GM18858 (cell line): ENCODE measurements at regions not wholly inside any gene's neighbourhood (a gene's known extent, or its start where the extent isn't known, plus 50 kb on each side); places are given as distances from the start of the nearest gene placed in this dataset.
"Not testable (repeated sequence)": the region's sequence is repeated elsewhere in the genome, so short reads cannot be mapped to it uniquely, and the experiment has no call there.

Experiments used
- ATAC-seq: cut with Tn5 transposase; IDR thresholded peaks from one replicate; pipeline ENCODE4 v1.9.1; 2021; ENCODE audit not compliant: unreplicated experiment

GRCh38 chr4:135114079-135114478, 912.5 kb upstream of the PABPC4L start:
- ATAC-seq, result no peak

DNA sequence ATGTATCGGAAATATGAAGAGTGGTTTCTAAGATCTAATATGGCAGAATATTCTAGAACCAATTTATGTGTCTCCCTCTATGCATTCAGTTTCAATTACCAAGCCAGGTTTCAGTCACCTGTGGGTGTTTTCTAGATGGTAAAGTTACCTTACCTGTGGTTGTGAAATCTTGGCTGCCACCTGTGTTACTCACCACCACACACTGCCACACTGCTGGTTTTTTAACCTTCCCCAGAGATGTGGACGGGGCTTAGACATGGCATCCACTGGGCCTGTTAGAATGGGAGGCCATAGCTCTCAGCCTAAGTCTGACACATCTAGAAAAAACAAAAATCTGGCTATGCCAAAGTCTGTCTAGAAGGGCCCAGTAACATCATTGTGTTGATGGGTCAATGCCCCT, 896.5 kb upstream of the PABPC4L start:
- no peak for ATAC-seq

GRCh38 chr4:135073389-135073788, 871.8 kb upstream of the PABPC4L start:
- ATAC-seq, result no peak

- ATAC-seq, result no peak
These were observed 871.0 kb upstream of the PABPC4L start for GRCh38 chr4:135072553-135072952.

DNA sequence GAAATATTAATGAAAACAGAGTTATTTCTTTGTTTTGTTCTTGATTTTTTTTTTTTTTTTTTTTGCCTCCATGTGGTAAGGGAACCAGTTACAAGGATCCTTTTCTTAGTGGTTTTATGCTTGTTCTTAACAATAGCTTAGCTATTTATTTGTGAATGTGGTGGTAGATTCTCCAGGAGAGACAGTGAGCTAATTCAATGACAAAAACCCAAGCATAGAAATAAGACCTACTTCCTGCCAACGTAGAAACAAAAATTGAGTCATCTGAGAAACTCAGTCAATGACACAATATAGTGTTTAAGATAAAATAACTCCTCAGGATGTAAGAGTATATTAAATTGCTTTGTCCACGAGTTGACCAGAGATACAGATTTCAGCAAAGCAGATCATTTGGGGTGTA, 863.8 kb upstream of the PABPC4L start:
- no peak for ATAC-seq

- no peak for ATAC-seq
These were observed 848.6 kb upstream of the PABPC4L start for GRCh38 chr4:135050086-135050717.

GRCh38 chr4:135032670-135033069, 831.1 kb upstream of the PABPC4L start:
- ATAC-seq, result no peak

DNA sequence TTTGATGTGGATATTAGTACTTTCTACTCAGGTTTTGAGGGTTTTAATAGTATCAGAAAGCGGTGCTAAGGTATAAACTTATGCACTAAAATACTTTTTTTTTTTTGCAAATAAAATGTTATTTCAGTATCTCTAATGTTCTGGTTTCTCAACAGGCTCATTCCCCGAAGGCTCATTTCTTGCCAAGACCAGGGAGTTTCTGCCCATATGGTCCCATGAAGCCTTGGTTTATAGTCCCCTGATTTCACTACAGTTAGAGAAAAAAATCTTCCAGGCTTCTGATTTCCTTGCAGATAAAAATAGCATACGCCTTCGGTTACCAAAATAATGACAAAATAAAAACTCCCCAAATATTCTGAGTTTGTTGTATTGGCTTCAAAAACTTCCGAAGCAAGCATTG, 814.2 kb upstream of the PABPC4L start:
- no peak for ATAC-seq

GRCh38 chr4:135007400-135007799, 805.8 kb upstream of the PABPC4L start:
- no peak for ATAC-seq

DNA sequence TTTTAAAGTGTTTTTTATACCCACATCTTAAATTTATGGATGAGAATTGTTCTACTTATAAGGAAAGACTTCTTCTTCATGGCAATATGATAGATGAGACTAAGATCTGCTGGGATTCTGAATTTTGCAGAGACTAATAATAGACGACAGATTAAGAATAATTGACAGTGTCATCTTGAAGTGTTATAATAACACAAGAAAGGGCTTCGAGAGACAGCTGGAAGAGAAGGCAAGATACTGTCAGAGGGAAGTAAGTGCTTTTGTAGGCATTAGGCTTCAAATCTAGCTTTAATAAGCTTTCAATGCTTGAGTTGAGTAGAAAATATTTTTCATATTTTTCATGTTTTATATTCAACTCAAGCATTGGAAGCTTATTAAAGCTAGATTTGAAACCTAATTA, 797.6 kb upstream of the PABPC4L start:
- no peak for ATAC-seq

DNA sequence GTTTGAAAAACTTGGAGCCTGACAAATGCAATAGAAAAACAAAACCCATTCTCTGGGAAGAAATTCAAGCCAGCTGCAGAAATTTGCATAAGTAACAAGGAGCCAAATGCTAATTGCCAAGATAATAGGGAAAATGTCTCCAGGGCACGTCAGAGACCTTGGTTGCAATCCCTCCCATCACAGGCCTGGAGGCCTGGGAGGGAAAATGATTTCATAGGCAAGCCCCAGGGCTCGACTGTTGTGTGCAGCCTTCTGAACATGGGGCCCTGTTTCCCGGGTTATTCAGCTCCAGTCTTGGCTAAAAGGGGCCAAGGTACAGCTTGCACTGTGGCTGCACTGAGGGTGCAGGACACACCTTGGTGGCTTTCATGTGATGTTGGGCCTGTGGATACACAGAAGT, 760.4 kb upstream of the PABPC4L start:
- ATAC-seq, result no peak

DNA sequence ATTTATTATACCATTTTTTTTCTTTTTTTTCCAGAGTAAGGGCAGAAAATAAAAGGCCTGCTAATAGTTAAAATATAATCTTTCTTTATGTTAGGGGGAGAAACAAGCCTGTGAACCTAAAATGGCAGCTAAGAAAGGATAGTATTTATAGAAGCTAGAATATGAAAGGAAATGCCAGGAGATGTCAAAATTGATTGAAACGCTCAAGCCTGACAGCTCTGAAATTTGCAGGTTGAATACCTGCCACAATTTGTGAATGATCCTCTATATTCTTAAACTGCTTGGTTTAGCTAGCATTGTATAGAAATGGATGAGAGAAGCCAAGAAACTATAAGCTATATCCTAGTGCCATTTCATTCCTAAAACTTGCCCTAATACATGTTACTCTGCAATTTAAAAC, 757.3 kb upstream of the PABPC4L start:
- ATAC-seq, result no peak

- ATAC-seq, result no peak
These were observed 753.5 kb upstream of the PABPC4L start for GRCh38 chr4:134955059-134955458.

DNA sequence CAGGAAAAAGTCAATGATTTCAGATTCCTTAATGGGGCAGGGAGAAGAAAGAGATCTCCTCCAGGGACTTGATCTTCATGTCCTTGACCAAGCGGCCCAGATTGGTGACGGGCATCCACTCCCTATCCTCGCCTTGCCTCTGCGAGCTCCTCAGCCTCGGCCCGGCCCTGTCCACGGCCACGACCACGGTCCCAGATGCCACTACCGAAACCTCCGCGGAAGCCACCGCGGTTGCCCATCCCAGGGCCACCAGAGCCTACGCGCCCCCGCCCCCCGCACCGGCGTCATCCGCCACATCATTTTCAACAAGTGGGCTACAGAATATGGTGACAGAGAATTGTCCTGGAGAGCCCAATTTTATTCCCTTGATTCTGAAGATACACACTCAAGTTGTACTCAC, 751.2 kb upstream of the PABPC4L start:
- ATAC-seq, result no peak

- ATAC-seq, result no peak
These were observed 750.7 kb upstream of the PABPC4L start for GRCh38 chr4:134952305-134952704.

- no peak for ATAC-seq
These were observed 746.6 kb upstream of the PABPC4L start for GRCh38 chr4:134948110-134948642.

DNA sequence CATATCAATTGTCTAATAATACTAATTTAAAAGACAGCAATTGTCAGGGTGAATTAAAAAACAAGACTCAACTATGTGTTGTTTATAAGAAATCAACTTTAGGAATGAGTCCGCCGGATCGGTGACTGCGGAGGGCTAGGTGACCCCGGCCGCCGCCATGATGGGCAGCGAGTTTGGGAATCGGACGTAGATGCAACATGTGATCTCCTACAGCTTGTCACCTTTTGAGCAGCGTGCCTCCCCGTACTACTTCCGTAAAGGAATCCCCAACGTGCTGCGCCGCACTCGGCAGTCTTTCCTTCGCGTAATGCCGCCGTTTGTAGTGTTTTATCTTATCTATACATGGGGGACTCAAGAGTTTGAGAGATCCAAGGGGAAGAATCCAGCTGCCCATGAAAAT, 742.5 kb upstream of the PABPC4L start:
- no peak for ATAC-seq

DNA sequence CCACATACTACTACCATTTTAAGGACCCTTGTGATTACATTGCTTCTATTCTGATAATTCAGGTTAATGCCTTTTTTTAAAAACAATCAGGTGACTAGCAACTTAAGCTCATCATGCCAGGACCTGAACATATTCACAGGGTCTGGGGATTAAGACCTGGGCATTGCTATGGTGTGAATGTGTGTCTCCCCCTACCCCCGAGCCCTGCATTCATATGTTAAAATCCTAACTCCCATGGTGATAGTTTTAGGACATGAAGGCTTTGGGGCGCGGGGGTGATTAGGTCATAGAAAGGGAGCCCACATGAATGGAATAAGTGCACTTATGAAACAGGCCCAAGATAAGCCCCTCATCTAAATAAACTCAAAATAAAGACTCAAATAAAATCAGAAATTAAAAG, 734.4 kb upstream of the PABPC4L start:
- ATAC-seq, result no peak

- no peak for ATAC-seq
These were observed 733.7 kb upstream of the PABPC4L start for GRCh38 chr4:134935320-134935719.

DNA sequence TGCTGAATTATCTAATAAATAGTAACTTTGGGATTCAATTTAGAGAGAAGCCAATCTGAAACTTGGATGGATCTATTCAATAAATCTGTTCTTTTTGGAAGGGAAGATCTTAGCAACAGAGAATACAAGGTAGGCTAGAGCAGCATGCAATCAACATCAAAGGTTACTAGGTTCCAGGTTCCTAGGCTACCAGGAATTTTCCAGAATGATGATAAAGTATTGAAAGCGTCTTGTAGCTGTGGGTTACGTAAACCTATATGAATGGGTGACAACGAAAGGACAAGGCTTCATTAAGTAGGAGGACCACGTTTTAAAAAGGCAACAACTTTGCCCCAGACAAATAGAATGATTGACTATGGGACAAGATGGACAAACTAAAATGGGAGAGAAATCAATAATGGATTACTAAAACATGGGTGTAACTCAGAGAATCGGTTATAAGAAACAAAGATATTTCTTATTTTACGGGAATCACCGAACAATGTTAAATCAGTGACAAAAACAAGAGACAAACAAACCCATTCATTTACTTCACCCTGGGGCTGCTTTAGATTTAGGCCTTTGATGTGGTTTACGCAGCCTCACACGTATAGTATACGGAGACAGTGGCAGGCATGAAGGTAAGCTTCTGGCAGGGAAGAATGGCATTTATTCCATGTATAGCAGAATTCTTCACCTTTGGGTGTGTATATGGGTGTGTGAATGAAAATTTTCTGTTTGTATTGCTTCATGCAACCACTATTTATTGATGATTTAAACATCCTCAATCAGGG, 732.6 kb upstream of the PABPC4L start:
- ATAC-seq, result no peak

DNA sequence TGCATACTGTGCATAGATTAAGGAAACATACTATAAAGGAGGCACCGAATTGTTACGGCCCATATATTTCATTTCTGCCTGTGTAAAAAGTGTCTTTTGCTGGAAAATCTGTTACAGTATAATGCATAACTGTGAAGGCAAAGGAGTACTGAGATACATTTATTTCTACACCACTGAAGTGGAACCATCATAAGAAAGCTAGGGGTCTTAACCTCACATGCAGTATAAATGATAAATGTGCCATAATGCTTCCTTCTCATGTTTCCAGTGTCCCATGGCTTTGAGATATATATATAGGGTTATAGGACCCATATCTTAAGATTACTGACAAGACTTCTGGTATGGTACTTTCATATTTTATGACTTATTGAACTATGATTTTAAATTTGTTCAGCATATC, 713.8 kb upstream of the PABPC4L start:
- ATAC-seq, result no peak

- ATAC-seq, result not testable (repeated sequence)
These were observed 712.7 kb upstream of the PABPC4L start for GRCh38 chr4:134914250-134914649.

DNA sequence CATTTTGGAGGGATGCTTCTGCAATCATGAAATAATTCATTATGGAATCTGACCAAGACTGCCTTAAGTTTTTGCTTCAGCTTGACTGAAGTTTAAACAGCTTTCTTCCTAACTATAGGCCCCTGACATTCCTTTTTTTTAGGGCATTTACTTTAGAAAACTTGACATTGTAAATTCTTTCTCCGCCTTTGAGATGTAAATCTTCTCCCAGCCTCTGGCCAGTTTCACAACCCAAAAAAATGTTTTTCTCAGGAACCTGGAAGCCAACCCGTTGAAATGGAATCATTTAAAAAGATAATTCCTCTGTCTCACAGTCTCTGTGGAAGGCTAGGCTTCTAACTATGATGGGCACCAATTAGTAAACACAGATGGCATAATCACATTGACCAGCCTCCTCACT, 710.4 kb upstream of the PABPC4L start:
- ATAC-seq, result no peak
